ENCODE measurements at regions not wholly inside any gene's neighbourhood (a gene's known extent, or its start where the extent isn't known, plus 50 kb on each side); places are given as distances from the start of the nearest gene placed in this dataset.

GRCh38 chr17:69967910-69968411 is 107.1 kb upstream of the KCNJ16 start:
- intact Hi-C loops (cut with DNase I): no loop called here
- ATAC-seq (no peak), DNase-seq (no peak)
- Histone ChIP-seq H3K27ac (no peak overlapping the region), H3K27me3 (no peaks in the 10 kb centered on the region), H3K4me1 (no peaks in the 10 kb centered on the region), H3K4me3 (no peak overlapping the region), H3K36me3 (no peaks in the 10 kb centered on the region), H3K9me3 (no peaks in the 10 kb centered on the region)
- WGBS (ENCODE audit: insufficient coverage, low coverage, low lambda C conversion rate, missing lambda C conversion rate): 57% methylated on average over 3 of the region's 3 CpGs
- TF ChIP-seq, protein P1, sequence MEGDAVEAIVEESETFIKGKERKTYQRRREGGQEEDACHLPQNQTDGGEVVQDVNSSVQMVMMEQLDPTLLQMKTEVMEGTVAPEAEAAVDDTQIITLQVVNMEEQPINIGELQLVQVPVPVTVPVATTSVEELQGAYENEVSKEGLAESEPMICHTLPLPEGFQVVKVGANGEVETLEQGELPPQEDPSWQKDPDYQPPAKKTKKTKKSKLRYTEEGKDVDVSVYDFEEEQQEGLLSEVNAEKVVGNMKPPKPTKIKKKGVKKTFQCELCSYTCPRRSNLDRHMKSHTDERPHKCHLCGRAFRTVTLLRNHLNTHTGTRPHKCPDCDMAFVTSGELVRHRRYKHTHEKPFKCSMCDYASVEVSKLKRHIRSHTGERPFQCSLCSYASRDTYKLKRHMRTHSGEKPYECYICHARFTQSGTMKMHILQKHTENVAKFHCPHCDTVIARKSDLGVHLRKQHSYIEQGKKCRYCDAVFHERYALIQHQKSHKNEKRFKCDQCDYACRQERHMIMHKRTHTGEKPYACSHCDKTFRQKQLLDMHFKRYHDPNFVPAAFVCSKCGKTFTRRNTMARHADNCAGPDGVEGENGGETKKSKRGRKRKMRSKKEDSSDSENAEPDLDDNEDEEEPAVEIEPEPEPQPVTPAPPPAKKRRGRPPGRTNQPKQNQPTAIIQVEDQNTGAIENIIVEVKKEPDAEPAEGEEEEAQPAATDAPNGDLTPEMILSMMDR (IDR thresholded peaks at IDR 0.05): no peak
- no peak for TF ChIP-seq POLR2A (IDR thresholded peaks at IDR 0.05)

DNA sequence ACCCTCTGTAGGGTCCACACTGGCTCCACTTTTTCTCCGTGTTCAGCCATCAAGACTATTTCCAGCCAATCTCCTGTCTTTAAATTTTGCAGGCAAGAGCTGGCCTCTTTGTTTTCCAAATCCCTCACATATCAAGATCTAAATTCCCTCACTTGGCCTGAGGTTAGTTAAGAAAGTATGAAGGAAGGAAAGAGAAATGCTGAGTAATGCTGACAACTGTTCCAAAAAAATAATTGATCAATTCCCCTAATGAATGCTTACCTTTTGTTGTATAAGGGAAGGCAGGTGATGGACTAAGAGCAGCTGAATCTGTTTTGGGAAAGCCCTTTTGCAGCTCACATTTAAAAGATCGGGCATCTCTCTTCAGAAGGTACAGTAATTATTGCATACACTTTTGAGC is 105.1 kb upstream of the KCNJ16 start:
- ATAC-seq (no peak), DNase-seq (no peak)
- TF ChIP-seq, protein P1 (IDR thresholded peaks at IDR 0.05): no peak
- no peak for TF ChIP-seq POLR2A (IDR thresholded peaks at IDR 0.05)
- H3K27ac ChIP-seq: no peak overlapping the region
- intact Hi-C loops (cut with DNase I): no loop called here
- no peaks in the 10 kb centered on the region for H3K27me3 ChIP-seq
- H3K9me3 ChIP-seq: no peaks in the 10 kb centered on the region
- no peak overlapping the region for H3K4me3 ChIP-seq
- H3K36me3 ChIP-seq: no peaks in the 10 kb centered on the region
- WGBS (ENCODE audit: insufficient coverage, low coverage, low lambda C conversion rate, missing lambda C conversion rate): 63% methylated on average over 2 of the region's 2 CpGs
- H3K4me1 ChIP-seq: no peaks in the 10 kb centered on the region

GRCh38 chr17:69972251-69972650 is 102.8 kb upstream of the KCNJ16 start:
- H3K27ac ChIP-seq: no peak overlapping the region
- no peak overlapping the region for H3K4me3 ChIP-seq
- H3K4me1 ChIP-seq: no peaks in the 10 kb centered on the region
- no peaks in the 10 kb centered on the region for H3K27me3 ChIP-seq
- ATAC-seq (no peak), DNase-seq (no peak)
- WGBS (ENCODE audit: insufficient coverage, low coverage, low lambda C conversion rate, missing lambda C conversion rate): 72% methylated on average over 1 of the region's 1 CpG
- TF ChIP-seq, protein P1 (IDR thresholded peaks at IDR 0.05): no peak
- no peak for TF ChIP-seq POLR2A (IDR thresholded peaks at IDR 0.05)
- intact Hi-C loops (cut with DNase I): no loop called here
- H3K36me3 ChIP-seq: no peaks in the 10 kb centered on the region
- H3K9me3 ChIP-seq: no peaks in the 10 kb centered on the region

DNA sequence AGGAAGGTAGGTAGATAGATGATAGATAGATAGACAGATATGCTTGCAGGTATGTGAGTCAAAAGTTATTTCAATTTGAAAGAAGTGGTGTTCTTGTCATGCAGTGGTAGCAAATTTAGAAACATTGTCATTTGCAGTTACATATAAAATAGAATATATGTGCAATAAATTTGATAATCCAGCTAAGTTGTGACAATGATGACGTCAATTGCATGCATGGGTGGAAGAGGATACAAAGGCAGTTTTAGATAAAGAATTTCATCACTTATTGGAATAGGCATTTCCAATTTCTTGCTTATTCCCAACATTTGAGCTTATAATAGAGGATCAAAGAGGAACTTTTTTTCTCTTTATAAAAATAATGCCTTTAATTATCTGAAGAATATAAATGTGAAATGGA is 99.2 kb upstream of the KCNJ16 start:
- no peak overlapping the region for H3K4me3 ChIP-seq
- no peaks in the 10 kb centered on the region for H3K36me3 ChIP-seq
- WGBS (ENCODE audit: insufficient coverage, low coverage, low lambda C conversion rate, missing lambda C conversion rate): 67% methylated on average over 1 of the region's 1 CpG
- ATAC-seq (no peak), DNase-seq (no peak)
- no peaks in the 10 kb centered on the region for H3K4me1 ChIP-seq
- H3K9me3 ChIP-seq: no peaks in the 10 kb centered on the region
- intact Hi-C loops (cut with DNase I): no loop called here
- TF ChIP-seq POLR2A (IDR thresholded peaks at IDR 0.05): no peak
- TF ChIP-seq, protein P1 (IDR thresholded peaks at IDR 0.05): no peak
- no peak overlapping the region for H3K27ac ChIP-seq
- no peaks in the 10 kb centered on the region for H3K27me3 ChIP-seq
